Neuron (in vitro differentiated cells): ENCODE measurements at regions not wholly inside any gene's neighbourhood (a gene's known extent, or its start where the extent isn't known, plus 50 kb on each side); places are given as distances from the start of the nearest gene placed in this dataset.

Source experiments
- H2AFZ ChIP-seq: one replicate; pipeline ENCODE4 v1.6.1; 2013; ENCODE audit warnings: low read depth, mild to moderate bottlenecking, inconsistent platforms, low read length, moderate library complexity
- H3K27me3 ChIP-seq: one replicate; pipeline ENCODE4 v1.6.1; 2013; ENCODE audit warnings: low read length; ENCODE audit not compliant: insufficient read depth
- H3K36me3 ChIP-seq: one replicate; pipeline ENCODE4 v1.6.1; 2013; ENCODE audit warnings: low read length; ENCODE audit not compliant: insufficient read depth
- H3K4me1 ChIP-seq: one replicate; pipeline ENCODE4 v1.6.1; 2013; ENCODE audit warnings: low read length; ENCODE audit not compliant: insufficient read depth
- H3K4me3 ChIP-seq: 2 replicates; pipeline ENCODE4 v1.5.1; 2013; ENCODE audit warnings: mild to moderate bottlenecking, low read length, moderate library complexity
- H3K9me3 ChIP-seq: one replicate; pipeline ENCODE4 v1.6.1; 2013; ENCODE audit warnings: low read length

DNA sequence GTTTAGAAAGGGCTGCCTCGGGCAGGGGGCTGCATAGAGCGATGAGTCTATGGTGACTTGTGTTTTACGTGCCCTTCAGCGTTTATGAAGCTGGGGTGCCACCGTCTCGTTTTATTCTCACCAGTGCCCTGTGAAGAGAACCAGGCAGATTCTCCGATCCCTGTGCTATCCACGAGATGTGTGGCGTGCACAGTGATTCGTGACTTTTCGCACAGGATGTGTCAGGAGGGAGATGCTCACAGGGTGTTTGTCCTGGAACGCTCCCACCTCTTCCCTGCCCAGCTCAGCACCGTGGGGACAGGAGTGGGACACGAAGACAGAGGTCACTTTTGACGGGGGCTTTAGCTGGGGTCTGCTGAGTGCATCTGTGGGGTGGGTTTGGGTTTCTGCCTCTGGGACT, 54.9 kb upstream of the AJAP1 start:
- H3K27me3 ChIP-seq = peaks cover 8% of the 10 kb centered on the region
- no peak overlapping the region for H2AFZ ChIP-seq
- H3K36me3 ChIP-seq = no peaks in the 10 kb centered on the region
- H3K4me1 ChIP-seq = no peaks in the 10 kb centered on the region
- no peak overlapping the region for H3K4me3 ChIP-seq
- H3K9me3 ChIP-seq = no peaks in the 10 kb centered on the region

DNA sequence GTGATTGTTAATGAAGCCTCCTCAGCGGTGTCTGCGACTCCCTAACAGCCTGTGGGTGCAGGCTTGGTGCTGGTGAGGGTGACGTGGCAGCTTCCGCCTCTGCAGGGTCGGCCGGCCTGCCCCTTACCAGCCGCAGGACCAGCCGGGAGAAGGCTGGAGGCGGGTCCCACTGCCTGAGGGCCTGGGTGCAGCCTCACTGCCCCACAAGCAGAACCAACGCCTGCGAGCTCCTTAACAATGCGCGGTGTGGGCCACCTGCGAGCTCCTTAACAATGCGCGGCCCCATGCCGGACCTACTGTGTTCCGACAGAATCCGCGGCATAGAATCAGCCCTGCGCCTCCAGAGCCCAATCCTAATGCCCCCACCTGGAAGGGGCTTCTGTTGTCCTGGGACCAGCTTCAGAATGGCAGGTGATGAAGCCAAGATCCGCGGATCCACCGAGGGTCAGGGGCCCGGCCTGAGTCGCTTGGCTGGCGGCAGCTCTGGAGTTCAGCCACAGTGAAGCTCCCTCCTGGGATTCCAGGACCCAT, 54.4 kb upstream of the AJAP1 start:
- Histone ChIP-seq H3K27me3 (peaks cover 8% of the 10 kb centered on the region), H3K9me3 (no peaks in the 10 kb centered on the region), H3K4me1 (no peaks in the 10 kb centered on the region), H2AFZ (no peak overlapping the region), H3K4me3 (no peak overlapping the region), H3K36me3 (no peaks in the 10 kb centered on the region)

DNA sequence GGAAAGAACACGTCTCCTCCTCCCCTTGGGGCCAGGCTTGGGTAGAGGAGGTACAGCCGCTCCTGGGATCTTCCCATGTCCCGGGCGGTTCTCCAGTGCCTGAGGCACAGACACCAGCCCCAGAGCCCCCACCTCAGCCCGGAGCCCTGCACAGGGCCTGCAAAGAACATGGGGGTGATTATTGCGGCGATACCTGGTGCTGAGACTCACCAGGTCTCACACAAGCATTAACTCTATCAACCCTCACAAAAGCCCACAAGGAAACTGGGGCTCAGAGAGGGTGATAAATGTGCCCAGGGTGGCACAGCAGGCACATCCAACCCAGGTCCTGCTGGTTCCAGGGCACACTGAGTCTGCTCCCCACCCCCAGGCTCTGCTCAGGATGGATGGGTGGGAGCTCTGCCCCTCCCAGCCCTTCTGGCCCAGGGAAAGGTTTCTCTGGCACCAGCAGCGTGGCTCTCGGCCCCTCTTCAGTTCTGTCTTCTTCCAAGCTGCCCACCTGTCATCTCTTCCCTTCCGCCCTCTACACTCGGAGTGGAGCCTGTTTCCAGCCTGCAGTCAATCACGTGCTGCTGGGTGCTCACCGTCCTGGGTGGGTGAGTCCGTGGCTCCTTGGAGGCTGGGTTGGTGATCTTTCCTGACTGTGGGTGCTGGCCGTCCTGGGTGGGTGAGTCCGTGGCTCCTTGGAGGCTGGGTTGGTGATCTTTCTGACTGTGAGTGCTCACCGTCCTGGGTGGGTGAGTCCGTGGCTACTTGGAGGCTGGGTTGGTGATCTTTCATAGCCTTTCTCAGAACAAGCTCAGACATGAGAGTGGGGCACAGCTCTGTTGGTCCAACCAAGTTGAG, 53.6 kb upstream of the AJAP1 start:
- no peaks in the 10 kb centered on the region for H3K9me3 ChIP-seq
- no peak overlapping the region for H2AFZ ChIP-seq
- H3K4me3 ChIP-seq = no peak overlapping the region
- H3K4me1 ChIP-seq = no peaks in the 10 kb centered on the region
- H3K36me3 ChIP-seq = no peaks in the 10 kb centered on the region
- peaks cover 8% of the 10 kb centered on the region for H3K27me3 ChIP-seq

DNA sequence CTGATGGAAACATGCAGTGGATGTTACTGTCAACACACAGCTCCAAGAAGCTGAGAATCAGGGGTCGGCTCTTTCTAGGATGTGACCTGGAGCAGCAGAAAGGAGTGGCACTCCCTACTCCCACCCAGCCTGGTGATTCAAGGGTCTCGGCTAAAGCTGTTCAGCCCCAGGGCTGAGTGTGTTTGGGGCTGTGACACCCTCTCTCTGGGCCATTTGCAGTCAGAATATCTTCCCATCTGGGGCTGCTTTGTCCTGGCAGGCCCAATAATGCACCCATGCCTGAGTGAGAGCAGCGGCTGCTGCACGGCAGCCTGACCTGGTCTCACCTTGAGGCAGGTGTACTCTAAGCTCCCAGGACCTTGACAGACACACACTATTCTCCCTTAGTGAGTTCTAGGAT, 52.5 kb upstream of the AJAP1 start:
- H3K9me3 ChIP-seq = no peaks in the 10 kb centered on the region
- peaks cover 8% of the 10 kb centered on the region for H3K27me3 ChIP-seq
- no peaks in the 10 kb centered on the region for H3K36me3 ChIP-seq
- H3K4me1 ChIP-seq = no peaks in the 10 kb centered on the region
- H3K4me3 ChIP-seq = no peak overlapping the region
- no peak overlapping the region for H2AFZ ChIP-seq

DNA sequence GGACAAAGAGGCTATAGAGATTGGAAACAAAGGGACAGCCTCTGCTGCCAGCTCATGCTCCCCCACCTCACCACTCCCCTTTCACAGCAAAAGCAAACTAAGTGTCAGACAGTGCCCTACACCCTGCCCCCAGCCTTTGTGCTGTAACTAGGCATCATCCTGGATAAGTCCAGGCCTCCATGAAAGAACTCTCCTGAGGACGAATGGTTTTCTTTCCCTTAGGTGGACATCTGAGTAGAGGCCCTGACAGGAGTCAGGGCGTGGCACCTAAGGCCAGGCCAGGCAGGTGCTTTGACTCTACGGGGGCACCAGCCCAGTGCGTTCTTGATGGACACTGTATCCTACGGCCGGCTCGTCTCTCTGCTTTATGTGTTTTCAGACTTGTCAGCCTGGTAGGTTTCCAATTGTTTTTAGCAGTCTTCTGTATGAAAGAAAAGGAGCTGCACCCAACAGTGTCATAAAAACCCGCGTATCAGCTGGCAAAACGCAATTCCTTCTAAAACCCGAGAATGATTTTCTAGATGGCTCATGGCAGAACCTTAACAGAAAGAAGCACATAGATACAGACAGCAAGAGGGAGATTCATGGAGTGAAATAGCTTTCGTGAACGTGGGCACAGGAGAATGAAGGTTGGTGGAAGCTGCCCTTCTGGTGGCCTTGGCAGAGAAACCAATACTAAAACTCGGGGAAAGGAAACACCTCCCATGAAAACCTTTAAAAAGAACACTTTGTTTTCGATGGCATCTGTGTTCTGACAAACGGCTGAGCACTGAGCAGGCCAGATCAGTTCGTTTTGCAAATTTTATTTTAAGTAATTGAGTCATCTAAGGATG, 51.7 kb upstream of the AJAP1 start:
- no peak overlapping the region for H2AFZ ChIP-seq
- H3K4me1 ChIP-seq = no peaks in the 10 kb centered on the region
- H3K27me3 ChIP-seq = peaks cover 8% of the 10 kb centered on the region
- no peak overlapping the region for H3K4me3 ChIP-seq
- no peaks in the 10 kb centered on the region for H3K36me3 ChIP-seq
- no peaks in the 10 kb centered on the region for H3K9me3 ChIP-seq

DNA sequence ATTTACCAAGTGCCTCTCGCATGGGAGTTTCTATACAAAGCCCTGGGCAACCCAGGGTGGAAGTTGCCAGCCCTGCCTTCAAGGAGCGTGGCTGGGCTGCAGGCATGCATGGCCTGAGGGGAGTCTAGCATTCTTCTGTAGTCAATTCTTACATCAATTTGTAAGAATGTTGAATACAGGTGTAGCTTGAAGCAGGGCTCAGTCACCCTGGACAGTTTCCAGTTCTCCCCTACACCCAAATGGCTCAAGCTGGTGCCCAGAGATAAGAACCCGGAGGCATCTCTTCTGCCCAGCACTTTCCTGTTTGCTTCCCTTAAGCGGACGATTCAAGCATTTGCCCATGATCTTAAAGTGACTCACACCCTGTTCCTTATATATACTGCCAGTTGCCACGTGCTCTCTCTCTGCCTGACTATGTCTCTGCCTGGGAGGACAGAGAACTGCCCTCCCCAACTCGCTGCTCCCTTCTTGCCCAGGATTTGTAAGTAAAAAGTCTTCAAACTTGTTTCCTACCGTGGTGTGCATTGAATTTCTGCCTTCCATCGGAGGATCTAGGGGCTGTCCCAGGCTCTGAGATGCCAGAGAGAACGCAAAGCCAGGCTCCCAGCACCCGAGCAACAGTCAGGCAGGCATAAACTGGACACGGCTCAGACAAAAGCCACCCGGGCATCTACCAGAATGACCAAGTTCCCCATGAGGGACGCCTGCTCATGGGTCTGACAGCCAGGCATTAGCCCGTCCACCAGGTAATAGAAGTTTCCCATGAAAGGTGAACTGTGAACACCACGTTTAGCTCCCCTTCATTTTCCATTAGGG, 50.9 kb upstream of the AJAP1 start:
- Histone ChIP-seq H3K4me1 (no peaks in the 10 kb centered on the region), H2AFZ (no peak overlapping the region), H3K4me3 (no peak overlapping the region), H3K9me3 (no peaks in the 10 kb centered on the region), H3K27me3 (peaks cover 8% of the 10 kb centered on the region), H3K36me3 (no peaks in the 10 kb centered on the region)
